Smooth muscle cell of the brain vasculature (primary cell): ENCODE measurements at regions not wholly inside any gene's neighbourhood (a gene's known extent, or its start where the extent isn't known, plus 50 kb on each side); places are given as distances from the start of the nearest gene placed in this dataset.
"Not testable (repeated sequence)": the region's sequence is repeated elsewhere in the genome, so short reads cannot be mapped to it uniquely, and the experiment has no call there.

Source experiments
- DNase-seq: peaks from one replicate; pipeline ENCODE4 v3.0.0-alpha.2; 2012; ENCODE audit warnings: low read depth, low spot score

DNA sequence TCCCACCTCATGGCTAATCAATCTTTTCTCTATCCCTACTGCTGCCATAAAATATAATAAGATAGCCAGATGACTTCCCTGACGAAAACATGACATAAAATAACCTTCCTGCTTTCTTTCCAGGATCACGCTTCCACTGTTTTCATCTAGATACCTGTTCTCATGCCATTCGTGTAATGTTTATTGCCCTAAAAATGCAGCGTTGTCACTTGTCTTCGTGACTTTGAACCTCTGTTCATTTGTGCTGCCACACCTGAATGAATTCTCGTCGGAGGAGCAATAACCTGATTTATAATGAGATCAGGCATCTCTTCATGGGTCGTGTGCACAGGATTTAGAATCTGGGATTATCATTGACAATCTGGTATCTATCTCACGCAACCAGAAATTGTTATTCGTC lies 1401.9 kb downstream of the CDH11 start:
- no peak for DNase-seq

DNA sequence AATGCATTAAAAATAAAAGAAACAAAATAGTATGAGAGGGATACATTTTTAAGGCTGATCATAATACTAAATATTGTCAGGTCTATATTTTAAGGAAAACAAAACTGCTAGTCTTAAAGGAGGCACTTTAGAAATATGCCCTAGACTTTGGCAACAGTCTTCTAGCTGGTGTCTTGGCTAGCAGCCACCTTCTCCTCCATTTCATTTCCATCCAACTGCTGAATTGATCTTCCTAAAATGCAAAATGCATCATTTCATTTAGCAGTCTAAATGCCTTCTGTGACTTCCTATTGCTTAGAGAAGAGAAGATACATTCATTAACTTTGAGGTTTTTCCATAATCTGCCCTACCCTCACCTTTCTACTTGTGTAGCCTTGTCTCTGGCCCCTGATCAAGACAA lies 1404.1 kb downstream of the CDH11 start:
- no peak for DNase-seq

DNA sequence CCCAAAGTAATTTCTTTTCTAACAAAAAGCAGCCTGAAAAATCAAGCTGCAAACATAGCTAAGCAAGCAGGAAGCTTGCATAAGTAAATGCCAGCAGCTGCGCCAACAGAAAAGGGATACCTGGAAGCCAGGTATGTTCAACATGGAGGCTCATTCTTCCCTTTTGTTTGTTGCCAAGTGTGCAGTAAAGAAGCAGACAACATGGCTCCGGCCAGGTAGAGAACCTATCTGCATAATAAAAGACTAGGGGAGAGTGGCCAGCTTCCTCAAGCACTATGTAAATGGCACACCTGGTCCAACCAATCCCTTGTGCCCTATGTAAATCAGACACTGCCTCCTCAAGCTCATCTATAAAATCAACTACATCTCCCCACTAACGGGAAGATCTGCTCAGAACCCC lies 1407.0 kb downstream of the CDH11 start:
- DNase-seq: no peak

DNA sequence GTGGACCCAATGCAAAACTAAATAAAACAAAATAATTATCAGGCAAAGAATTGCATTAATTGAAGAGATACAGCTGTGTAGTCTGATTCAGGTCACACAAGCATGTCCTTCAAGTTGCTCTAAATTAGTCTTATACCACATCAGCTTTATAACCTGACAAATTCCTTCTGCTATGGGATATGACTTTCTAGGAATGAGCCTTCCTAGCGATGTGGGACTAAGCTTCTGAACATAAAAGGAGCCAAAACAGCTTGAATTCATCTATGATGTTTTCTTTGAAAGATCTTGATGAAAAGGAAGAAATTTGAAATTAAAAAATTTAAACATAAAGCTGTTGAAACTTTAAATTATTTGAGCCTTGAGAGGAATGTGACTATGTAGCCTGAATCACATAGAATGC lies 1409.1 kb downstream of the CDH11 start:
- DNase-seq: no peak

DNA sequence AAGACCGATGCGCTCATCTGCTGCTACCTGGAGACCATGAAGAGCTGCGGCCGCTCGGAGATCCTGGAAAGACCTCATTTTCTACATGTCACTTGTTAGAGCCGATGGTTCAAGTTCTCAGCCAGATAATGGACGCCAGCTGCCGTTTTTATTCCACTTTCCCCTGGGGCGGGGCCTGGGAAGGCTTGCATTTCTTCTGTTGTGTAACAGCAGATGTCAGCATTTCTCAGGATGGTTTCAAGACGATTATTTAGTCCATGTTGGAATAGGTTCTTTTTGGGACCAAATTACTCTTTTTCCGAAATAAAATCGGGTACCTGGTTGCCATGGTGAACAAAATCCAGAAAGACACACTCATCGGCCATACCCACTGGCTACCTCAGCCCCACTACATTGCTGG lies 1418.3 kb downstream of the CDH11 start:
- no peak for DNase-seq

DNA sequence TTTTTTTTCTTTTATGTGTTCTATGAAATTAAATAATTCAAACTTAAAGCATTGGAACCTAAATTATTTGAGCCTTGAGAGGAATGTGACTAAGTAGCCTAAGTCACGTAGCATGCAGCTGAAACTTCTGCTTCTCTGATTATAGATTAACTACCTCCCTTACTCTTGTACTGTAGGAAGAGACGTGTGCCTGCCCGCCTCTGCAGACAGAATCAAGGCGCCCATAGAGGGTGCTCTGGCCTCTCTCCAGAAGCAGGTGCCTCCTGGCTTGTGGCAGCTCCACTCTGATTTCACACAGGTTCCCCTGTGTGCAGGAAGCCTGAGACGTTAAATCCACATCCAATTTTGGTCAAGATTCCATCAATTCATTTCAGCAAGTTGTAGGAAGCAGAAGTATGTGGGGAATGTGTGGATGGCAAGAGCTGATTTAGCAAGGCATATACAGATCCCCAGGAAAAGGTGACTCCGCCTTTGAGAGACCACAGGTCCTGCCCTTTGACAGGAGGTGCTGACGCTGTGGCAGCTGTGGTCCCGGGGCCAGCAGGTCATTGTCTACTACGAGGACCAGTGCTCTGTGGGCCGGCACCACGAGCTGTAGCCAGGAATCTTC lies 1418.8 kb downstream of the CDH11 start:
- no peak for DNase-seq

DNA sequence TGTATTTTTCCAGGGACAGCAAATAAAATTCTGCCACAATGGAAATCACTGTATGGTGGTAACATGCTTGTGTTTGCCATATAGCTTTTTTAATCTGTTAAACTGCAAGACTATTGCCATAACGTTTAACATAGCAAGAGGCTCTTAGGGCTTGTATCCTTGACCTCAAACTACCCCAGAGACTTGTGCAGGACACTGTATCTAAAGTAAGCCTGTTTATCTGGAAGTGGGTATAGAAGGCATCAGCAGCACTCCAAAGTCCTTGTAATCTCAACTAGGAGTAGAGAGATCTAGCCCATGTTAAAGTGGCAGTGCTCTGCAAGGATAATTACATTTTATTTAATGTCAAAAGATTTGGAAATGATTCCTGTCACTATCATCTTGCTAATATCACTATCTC lies 1424.1 kb downstream of the CDH11 start:
- DNase-seq: no peak

DNA sequence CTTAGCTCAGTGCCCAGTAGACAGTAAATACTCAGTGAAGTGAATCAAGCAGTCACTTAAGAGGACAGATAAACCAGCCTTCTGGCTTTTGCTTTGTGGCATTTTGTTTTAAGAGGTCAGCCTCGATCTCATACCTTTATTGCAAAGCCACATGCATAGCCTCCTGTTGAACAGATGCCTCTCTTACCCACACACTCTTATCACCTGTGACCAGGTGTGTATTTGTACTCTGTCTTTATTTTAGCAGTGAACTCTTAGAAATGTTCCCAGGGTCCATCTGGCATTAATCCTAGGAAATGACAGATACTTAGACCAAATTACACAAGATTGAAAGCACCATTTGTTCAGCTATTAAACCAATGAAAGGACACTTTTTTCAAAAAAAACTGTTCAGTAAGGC lies 1426.5 kb downstream of the CDH11 start:
- no peak for DNase-seq

DNA sequence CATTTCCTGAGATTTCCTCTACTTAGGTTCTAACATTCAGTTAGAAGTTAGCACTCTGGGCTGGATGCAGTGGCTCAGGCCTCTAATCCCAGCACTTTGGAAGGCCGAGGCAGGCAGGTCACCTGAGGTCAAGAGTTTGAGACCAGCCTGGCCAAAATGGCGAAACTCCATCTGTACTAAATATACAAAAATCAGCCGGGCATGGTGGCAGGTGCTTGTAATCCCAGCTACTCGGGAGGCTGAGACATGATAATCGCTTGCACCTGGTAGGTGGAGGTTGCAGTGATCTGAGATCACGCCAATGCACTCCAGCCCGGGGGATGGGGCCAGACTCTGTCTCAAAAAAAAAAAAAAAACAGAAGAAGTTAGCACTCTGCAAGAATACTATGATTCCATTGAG lies 1430.9 kb downstream of the CDH11 start:
- no peak for DNase-seq

DNA sequence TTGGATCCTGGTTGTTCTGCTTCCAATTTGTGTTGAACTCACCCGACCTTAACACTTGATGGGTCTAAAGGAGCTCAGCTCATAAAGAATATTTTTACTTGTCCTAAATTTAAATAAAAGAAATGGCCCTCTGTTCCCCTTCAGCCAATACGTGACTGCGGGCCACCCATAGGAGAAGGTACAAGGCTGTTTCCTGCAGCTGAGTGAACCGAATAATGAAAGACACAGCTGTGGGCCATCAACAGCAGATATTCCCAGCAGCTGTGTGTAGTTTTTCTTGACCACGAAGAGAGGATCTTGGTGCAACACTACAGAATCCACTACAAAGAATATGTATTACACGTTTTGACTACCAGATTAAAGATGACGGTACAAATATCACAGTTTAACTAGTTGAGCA lies 1431.6 kb downstream of the CDH11 start:
- DNase-seq: no peak

DNA sequence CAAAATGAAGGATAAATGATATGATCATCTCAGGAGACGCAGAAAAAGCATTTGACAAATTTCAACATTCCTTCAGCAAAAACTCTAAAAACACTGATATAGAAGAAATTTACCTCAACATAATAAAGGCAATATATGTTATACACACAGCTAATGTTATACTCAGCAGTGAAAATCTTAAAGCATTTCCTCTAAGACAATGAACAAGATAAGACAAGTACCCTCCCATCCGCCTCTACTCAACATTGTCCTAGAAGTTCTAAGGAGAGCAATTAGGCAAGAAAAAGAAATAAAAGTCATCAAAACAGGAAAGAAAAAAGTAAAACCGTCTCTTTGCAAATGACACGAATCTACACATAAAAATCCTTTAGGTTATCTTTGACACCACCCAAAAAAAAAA lies 1432.8 kb downstream of the CDH11 start:
- DNase-seq: no peak

DNA sequence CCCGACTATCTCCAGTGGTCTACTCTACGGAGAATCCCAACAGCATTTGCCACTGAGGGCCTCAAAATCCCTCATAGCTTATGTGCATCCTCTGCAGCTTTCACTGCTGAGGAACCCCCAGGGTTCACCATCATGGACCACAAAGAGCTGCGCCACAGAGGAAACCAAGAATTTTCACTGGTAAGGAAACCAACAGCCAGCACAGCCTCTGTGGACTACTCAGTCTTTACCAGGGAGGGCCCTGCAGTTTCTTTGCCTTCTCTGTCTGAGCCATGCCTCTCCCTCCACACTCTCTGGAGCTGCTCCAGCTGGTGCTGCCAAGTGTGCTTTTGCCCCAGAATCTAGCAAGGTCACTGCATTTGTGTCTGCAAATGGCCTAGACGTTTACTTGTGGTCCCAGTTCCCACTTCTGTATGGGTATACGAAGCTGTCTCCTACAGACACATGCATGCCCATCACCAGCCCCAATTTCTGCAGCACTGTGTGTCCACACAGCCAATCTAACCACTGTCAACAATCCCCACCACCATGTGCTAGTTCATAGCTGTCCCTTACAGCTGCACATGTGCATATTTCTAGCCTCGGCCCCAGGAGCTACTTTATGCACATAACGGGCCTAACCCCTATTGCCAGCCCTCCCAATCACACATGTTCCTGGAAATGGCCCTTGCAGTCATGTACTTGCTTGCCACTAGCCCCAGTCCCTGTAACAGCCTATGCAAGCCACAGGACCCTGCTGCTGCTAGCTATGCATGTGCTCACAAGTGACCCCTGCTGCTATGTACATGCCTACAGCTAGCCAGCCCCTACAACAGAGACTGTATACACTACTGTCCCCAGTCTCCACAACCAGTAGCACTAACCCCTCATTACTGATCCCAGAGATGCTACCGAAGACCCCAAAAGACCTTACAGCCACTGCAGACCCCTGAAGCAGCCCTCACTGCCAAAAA lies 1437.4 kb downstream of the CDH11 start:
- DNase-seq: no peak

DNA sequence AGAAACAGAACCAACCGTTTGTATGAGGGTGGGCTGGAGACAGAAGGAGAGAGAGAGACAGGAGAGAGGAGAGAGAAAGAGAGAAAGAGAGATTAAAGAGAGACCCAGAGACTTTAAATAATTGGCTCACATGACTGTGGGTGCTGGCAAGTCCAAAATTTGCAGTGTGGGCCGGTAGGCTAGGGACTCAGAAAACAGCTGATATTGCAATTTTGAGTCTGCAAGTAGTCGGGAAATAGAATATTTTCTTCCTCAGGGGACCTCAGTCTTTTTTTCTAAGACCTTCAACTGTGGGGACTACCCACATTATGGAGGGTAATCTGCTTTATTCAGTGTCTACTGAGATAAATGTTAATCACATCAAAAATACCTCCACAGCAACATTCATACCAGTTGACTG lies 1439.0 kb downstream of the CDH11 start:
- DNase-seq: no peak

DNA sequence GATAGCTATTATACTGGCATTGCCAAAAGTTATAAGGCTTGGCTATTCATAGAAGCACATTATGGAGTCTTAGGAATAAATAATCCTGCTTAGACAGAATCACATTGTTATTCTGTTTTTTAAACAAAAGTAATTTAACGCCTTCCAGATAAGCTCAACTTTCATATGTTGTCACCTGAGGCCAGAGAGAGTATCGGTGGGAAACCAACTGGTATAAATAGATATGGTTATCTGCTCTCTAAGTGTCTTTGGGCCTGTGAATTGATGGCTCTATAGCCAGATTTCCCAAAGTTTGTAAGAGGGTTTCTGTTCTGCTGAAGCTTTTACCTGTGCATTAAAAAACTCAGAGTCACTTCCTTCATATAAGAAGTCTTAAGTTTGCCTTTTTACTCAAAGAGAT lies 1449.4 kb downstream of the CDH11 start:
- no peak for DNase-seq

DNA sequence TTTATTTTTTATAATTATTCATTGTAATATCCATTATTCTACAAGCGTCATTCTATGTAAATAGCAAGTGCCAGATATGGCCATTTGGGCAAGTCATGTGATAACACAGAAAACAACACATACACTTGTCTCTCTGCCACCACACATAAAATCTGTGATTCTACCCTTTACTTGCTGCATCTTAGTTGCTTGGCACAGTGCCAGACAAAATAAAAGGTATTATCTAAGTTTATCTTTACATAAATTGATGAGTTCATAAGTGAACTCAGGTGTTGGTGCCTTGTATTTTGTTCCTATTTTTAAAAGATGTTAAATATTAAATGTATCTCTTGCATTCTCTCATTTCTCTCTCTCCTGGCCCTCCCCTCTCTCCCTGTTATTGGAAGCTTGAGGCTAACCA lies 1458.7 kb downstream of the CDH11 start:
- no peak for DNase-seq

DNA sequence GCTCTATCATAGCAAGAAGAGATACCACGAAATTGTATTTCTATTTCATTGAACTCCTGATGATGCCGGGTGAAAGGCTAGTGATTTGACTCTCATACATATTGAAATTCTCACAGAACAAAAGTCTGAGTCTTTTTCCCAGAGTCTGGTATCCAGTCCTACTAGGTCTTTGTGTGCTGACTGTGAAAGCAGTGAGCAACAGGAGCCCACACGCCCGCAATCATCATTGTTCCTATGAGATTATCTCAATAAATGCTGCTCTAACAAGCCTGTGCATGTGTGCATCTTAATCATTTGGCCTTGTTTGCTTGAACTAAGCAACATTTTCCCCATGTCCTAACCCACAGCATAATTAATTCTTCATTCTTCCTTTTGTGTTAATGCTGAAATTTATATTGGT lies 1466.0 kb downstream of the CDH11 start:
- DNase-seq: no peak

DNA sequence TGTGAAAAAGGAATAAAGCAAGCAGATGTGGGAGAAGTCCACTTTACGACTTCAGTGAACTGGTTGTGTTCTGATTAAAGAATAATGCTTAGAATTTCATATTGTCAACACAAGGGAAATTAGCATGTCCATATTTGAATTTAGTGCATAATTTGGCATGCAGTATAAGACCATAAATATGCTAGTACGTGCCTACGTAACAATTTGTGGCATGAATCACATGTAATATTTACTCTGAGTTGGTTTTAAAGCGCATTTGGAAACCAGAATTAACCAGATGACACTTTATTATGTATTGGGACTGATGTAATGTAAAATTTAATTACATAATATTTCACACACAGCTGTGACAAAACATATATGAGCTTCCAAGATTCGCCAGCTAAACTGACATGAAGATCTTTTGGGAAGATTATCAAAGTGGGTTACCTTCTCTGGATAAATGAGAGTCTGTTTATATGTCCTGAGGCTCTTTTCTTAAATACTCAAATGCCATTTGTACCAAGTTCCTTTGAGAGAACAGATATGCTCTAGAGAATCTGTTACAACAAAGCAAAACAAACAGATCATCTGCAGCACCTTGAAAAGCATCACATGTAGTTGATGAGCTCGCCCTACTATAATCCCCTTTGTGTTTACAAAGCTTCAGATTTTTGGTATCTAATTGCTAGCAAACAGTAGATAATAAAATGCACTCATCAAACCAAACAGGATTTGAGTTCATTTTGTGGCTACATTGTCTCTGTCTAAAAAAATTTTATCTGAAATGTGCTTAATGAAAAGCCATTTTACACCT lies 1468.6 kb downstream of the CDH11 start:
- DNase-seq: no peak

DNA sequence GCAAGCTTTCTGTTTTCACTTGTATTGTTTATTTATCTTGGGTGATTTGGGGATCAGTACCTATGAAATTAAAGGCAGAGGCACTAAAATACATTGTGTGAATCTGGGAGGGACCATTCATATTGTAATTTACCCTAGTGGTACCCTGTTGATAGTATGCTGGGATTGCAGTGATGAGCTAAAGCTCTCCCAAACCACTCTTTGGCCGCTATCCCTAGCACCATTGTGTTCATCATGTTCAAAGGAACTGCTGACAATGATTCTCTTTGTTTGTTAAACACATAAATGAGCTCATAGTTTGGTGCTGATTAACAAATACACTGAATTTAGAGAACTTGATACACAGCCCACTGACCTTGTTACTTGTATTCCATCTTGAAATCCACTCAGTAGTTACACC lies 1469.8 kb downstream of the CDH11 start:
- no peak for DNase-seq

DNA sequence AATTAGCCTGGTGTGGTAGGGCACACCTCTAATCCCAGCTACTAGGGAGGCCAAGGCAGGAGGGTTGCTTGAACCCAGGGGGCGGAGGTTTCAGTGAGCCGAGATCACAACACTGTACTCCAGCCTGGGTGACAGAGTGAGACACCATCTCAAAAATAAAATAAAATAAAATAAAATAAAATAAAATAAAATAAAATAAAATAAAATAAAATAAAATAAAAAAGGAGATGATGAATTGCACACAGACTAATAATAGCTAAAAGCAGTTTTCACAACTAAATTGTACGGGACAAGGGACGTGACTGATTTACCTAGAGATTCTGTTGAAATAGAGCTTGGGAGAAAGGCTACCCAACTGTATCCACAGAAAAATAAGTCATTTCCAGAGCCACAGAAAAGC lies 1471.3 kb downstream of the CDH11 start:
- DNase-seq: no peak

DNA sequence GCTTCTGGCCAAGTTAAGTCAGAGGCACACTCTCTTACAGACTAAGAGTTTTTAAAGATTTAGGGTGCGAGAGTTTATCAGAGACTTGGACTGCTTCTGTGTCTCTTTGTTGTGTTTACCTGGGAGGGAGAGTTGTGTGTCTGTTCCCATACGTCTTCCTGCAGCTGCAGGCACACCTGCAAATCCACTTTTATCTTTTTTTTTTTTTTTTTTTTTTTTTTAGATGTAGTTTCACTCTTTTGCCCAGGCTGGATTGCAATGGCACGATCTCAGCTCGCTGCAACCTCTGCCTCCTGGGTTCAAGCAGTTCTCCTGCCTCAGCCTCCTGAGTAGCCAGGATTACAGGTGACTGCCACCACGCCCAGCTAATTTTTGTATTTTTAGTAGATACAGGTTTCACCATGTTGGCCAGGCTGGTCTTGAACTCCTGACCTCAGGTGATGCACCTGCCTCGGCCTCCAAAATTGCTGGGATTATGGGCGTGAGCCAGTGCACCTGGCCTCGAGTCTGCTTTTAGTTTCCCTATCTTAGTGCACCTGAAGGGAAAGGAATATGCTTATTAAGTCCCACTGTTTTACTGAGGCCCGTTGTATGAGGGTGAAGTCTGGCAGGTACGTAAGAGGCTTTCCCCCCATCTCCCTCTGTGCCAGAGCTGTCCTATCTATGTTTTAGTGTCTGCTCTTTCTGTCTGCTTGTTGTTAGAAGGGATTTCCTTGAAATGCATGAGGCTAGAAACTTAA lies 1488.0 kb downstream of the CDH11 start:
- DNase-seq: not testable (repeated sequence)

DNA sequence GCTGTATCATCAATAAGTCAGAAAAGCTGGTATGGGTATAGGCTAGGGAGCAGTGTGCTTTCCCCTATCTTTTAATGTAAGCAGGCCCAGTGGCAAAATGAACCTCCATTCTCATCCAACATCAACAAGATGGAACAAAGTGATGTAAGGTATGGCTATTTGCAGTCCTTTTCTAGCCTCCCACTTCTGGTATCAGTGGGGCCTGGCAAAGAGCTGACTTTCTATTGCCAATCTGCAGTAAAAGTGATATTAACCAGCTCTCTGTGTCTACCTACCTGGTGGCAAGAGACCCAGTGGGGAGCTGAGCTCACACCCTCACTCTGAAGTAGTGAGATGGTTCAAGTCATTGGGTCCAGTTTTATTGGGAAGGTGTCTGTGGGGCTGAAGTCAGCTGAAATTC lies 1492.6 kb downstream of the CDH11 start:
- no peak for DNase-seq

DNA sequence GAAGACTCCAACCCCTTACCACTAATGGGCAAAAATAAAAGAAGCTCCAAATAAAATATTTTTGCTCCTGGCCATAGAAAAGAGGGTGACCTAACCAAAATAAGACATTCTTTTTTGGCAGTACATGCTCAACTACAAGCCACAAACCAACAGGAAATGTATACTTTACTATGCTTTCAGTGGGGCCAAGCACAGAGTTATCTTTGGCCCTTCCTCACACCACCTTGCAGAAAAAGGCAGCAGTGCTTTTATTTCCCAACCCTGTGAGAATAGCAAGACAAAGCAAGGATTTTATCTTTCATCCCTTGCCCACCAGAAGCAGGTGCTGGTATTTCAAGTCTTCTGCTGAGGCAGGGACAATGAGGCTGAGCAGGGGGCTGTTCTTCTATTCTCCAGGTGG lies 1493.1 kb downstream of the CDH11 start:
- DNase-seq: no peak
